ENCODE measurements at regions not wholly inside any gene's neighbourhood (a gene's known extent, or its start where the extent isn't known, plus 50 kb on each side); places are given as distances from the start of the nearest gene placed in this dataset.

GRCh38 chr10:131676800-131677421, 223.9 kb upstream of the PPP2R2D start:
- Mint-ChIP-seq H3K27me3 (ENCODE audit: unreplicated experiment) (no peaks in the 10 kb centered on the region), H3K9me3 (ENCODE audit: unreplicated experiment) (peaks cover 22% of the 10 kb centered on the region), H3K4me1 (ENCODE audit: unreplicated experiment) (no peaks in the 10 kb centered on the region), H3K4me3 (ENCODE audit: unreplicated experiment) (no peak overlapping the region), H3K36me3 (ENCODE audit: unreplicated experiment) (no peaks in the 10 kb centered on the region), H3K27ac (ENCODE audit: unreplicated experiment) (no peak overlapping the region)
- TF ChIP-seq CTCF (IDR thresholded peaks at IDR 0.05): no peak
- no peak for DNase-seq (ENCODE audit: extremely low spot score, unreplicated experiment)

- no peak for DNase-seq (ENCODE audit: extremely low spot score, unreplicated experiment)
- Mint-ChIP-seq H3K36me3 (ENCODE audit: unreplicated experiment) (no peaks in the 10 kb centered on the region), H3K27me3 (ENCODE audit: unreplicated experiment) (no peaks in the 10 kb centered on the region), H3K9me3 (ENCODE audit: unreplicated experiment) (peaks cover 21% of the 10 kb centered on the region), H3K4me1 (ENCODE audit: unreplicated experiment) (no peaks in the 10 kb centered on the region), H3K4me3 (ENCODE audit: unreplicated experiment) (no peak overlapping the region), H3K27ac (ENCODE audit: unreplicated experiment) (no peak overlapping the region)
- no peak for TF ChIP-seq CTCF (IDR thresholded peaks at IDR 0.05)
Measured at GRCh38 chr10:131677671-131678070, 223.1 kb upstream of the PPP2R2D start.

GRCh38 chr10:131678171-131678570, 222.6 kb upstream of the PPP2R2D start:
- no peak for DNase-seq (ENCODE audit: extremely low spot score, unreplicated experiment)
- Mint-ChIP-seq H3K9me3 (ENCODE audit: unreplicated experiment) (peaks cover 22% of the 10 kb centered on the region), H3K27me3 (ENCODE audit: unreplicated experiment) (no peaks in the 10 kb centered on the region), H3K4me3 (ENCODE audit: unreplicated experiment) (no peak overlapping the region), H3K27ac (ENCODE audit: unreplicated experiment) (no peak overlapping the region), H3K4me1 (ENCODE audit: unreplicated experiment) (no peaks in the 10 kb centered on the region), H3K36me3 (ENCODE audit: unreplicated experiment) (no peaks in the 10 kb centered on the region)
- TF ChIP-seq CTCF (IDR thresholded peaks at IDR 0.05): no peak

GRCh38 chr10:131678613-131679012, 222.2 kb upstream of the PPP2R2D start:
- Mint-ChIP-seq H3K9me3 (ENCODE audit: unreplicated experiment) (peaks cover 22% of the 10 kb centered on the region), H3K4me3 (ENCODE audit: unreplicated experiment) (no peak overlapping the region), H3K27ac (ENCODE audit: unreplicated experiment) (no peak overlapping the region), H3K4me1 (ENCODE audit: unreplicated experiment) (no peaks in the 10 kb centered on the region), H3K36me3 (ENCODE audit: unreplicated experiment) (no peaks in the 10 kb centered on the region), H3K27me3 (ENCODE audit: unreplicated experiment) (no peaks in the 10 kb centered on the region)
- no peak for TF ChIP-seq CTCF (IDR thresholded peaks at IDR 0.05)
- DNase-seq (ENCODE audit: extremely low spot score, unreplicated experiment): no peak

GRCh38 chr10:131679926-131680325, 220.9 kb upstream of the PPP2R2D start:
- no peak for TF ChIP-seq CTCF (IDR thresholded peaks at IDR 0.05)
- H3K27me3 Mint-ChIP-seq (ENCODE audit: unreplicated experiment): no peaks in the 10 kb centered on the region
- no peaks in the 10 kb centered on the region for H3K36me3 Mint-ChIP-seq (ENCODE audit: unreplicated experiment)
- H3K27ac Mint-ChIP-seq (ENCODE audit: unreplicated experiment): no peak overlapping the region
- H3K4me3 Mint-ChIP-seq (ENCODE audit: unreplicated experiment): no peak overlapping the region
- no peak for DNase-seq (ENCODE audit: extremely low spot score, unreplicated experiment)
- no peaks in the 10 kb centered on the region for H3K4me1 Mint-ChIP-seq (ENCODE audit: unreplicated experiment)
- peaks cover 32% of the 10 kb centered on the region for H3K9me3 Mint-ChIP-seq (ENCODE audit: unreplicated experiment)

Measured in osteocyte (in vitro differentiated cells).